ENCODE measurements at regions not wholly inside any gene's neighbourhood (a gene's known extent, or its start where the extent isn't known, plus 50 kb on each side); places are given as distances from the start of the nearest gene placed in this dataset.

DNA sequence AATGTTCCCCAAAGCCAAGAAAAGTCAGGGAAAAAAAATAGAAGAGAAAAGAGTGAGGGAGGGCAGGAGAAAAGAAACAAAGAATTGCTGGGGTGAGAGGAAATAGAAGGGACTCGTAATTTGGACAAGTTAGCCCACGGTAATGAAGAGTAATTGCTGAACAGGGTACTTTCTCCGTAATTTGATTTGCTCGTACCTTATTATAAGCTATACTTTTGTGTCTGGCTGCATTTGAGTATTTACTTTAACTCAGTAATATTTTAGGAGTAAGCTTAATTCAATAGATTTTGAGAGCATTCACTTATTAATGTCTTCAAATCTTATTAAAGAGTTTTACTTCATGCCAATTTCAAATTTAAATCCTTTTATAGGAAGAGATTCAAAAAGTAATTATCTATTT, 527.5 kb downstream of the COL11A1 start:
- no peak for TF ChIP-seq CTCF (IDR thresholded peaks at IDR 0.05)
- CTCF ChIA-PET = no interaction called here
- no peak for ATAC-seq (ENCODE audit: poor library complexity)

GRCh38 chr1:102578804-102579203, 529.5 kb downstream of the COL11A1 start:
- no peak overlapping the region for H3K4me3 ChIP-seq (ENCODE audit: low read length)
- H3K4me1 ChIP-seq (ENCODE audit: insufficient read depth, low read length) = no peaks in the 10 kb centered on the region
- Mint-ChIP-seq H3K27me3 (no peaks in the 10 kb centered on the region), H3K4me3 (no peak overlapping the region), H3K36me3 (ENCODE audit: low read depth) (no peaks in the 10 kb centered on the region), H3K4me1 (ENCODE audit: low read depth) (no peaks in the 10 kb centered on the region), H3K9me3 (peaks cover 3% of the 10 kb centered on the region), H3K27ac (no peak overlapping the region)
- TF ChIP-seq CTCF (IDR thresholded peaks at IDR 0.05) = no peak
- H3K9me3 ChIP-seq (ENCODE audit: control insufficient read depth in 1 of 2, insufficient read depth in 1 of 2, low read length in 2 of 2) = peaks cover 4 to 6% of the 10 kb centered on the region in 2 experiments
- ChIA-PET POLR2A (no interaction called here), CTCF (no interaction called here)
- no peak for ATAC-seq (ENCODE audit: poor library complexity)
- no peaks in the 10 kb centered on the region for H3K36me3 ChIP-seq (ENCODE audit: insufficient read depth, low read length)
- H3K27me3 ChIP-seq (ENCODE audit: control insufficient read depth in 1 of 2, insufficient read depth in 2 of 2, low read length in 2 of 2) = no peaks in the 10 kb centered on the region
- intact Hi-C loops (cut with DNase I, micrococcal nuclease) = no loop called here
- no peak for DNase-seq
- no peak overlapping the region for H3K27ac ChIP-seq (ENCODE audit: low read depth in 1 of 2, low read length in 2 of 2)

More for the DNA sequence above, 527.5 kb downstream of the COL11A1 start:
- H3K4me1 Mint-ChIP-seq (ENCODE audit: low read depth) = no peaks in the 10 kb centered on the region
- intact Hi-C loops (cut with DNase I, micrococcal nuclease) = no loop called here
- no peak overlapping the region for H3K27ac Mint-ChIP-seq
- Histone ChIP-seq H3K4me3 (ENCODE audit: low read length) (no peak overlapping the region), H3K36me3 (ENCODE audit: insufficient read depth, low read length) (no peaks in the 10 kb centered on the region), H3K9me3 (ENCODE audit: control insufficient read depth in 1 of 2, insufficient read depth in 1 of 2, low read length in 2 of 2) (peaks cover 4 to 9% of the 10 kb centered on the region in 2 experiments), H3K27ac (ENCODE audit: low read depth in 1 of 2, low read length in 2 of 2) (no peak overlapping the region), H3K27me3 (ENCODE audit: control insufficient read depth in 1 of 2, insufficient read depth in 2 of 2, low read length in 2 of 2) (no peaks in the 10 kb centered on the region), H3K4me1 (ENCODE audit: insufficient read depth, low read length) (no peaks in the 10 kb centered on the region)
- no peaks in the 10 kb centered on the region for H3K36me3 Mint-ChIP-seq (ENCODE audit: low read depth)
- no peaks in the 10 kb centered on the region for H3K27me3 Mint-ChIP-seq
- peaks cover 4% of the 10 kb centered on the region for H3K9me3 Mint-ChIP-seq
- POLR2A ChIA-PET = no interaction called here
- no peak for DNase-seq
- no peak overlapping the region for H3K4me3 Mint-ChIP-seq

GRCh38 chr1:102572637-102573036, 535.7 kb downstream of the COL11A1 start:
- no peaks in the 10 kb centered on the region for H3K36me3 ChIP-seq (ENCODE audit: insufficient read depth, low read length)
- CTCF ChIA-PET = no interaction called here
- POLR2A ChIA-PET = no interaction called here
- H3K9me3 ChIP-seq (ENCODE audit: control insufficient read depth in 1 of 2, insufficient read depth in 1 of 2, low read length in 2 of 2) = peaks cover 0 to 4% of the 10 kb centered on the region in 2 experiments
- H3K4me3 ChIP-seq (ENCODE audit: low read length) = no peak overlapping the region
- no peaks in the 10 kb centered on the region for H3K4me1 Mint-ChIP-seq (ENCODE audit: low read depth)
- H3K27ac Mint-ChIP-seq = no peak overlapping the region
- no peaks in the 10 kb centered on the region for H3K27me3 ChIP-seq (ENCODE audit: control insufficient read depth in 1 of 2, insufficient read depth in 2 of 2, low read length in 2 of 2)
- ATAC-seq (ENCODE audit: poor library complexity) (no peak), DNase-seq (no peak)
- H3K9me3 Mint-ChIP-seq = no peaks in the 10 kb centered on the region
- no peak for TF ChIP-seq CTCF (IDR thresholded peaks at IDR 0.05)
- H3K36me3 Mint-ChIP-seq (ENCODE audit: low read depth) = no peaks in the 10 kb centered on the region
- H3K27me3 Mint-ChIP-seq = no peaks in the 10 kb centered on the region
- no peak overlapping the region for H3K27ac ChIP-seq (ENCODE audit: low read depth in 1 of 2, low read length in 2 of 2)
- no peak overlapping the region for H3K4me3 Mint-ChIP-seq
- H3K4me1 ChIP-seq (ENCODE audit: insufficient read depth, low read length) = no peaks in the 10 kb centered on the region
- intact Hi-C loops (cut with DNase I, micrococcal nuclease) = no loop called here

All from CD4-positive, alpha-beta T cell (primary cell).